Coronary artery (tissue), 2 donors: ENCODE measurements at regions not wholly inside any gene's neighbourhood (a gene's known extent, or its start where the extent isn't known, plus 50 kb on each side); places are given as distances from the start of the nearest gene placed in this dataset.

Experiments
- DNase-seq: peaks from one replicate; pipeline ENCODE4 v3.0.0-alpha.2; 2017; ENCODE audit warnings: low spot score
- H3K27ac ChIP-seq, 2 donors: fragments of 200-600 bp; sonication (generic); one replicate each; pipeline ENCODE4 v1.5.1; 2016 to 2019
- H3K4me3 ChIP-seq: fragments of 200-600 bp; sonication (generic); 2 replicates; pipeline ENCODE4 v1.5.1; 2016; ENCODE audit warnings: mild to moderate bottlenecking, moderate library complexity
- CTCF ChIP-seq: fragments of 200-600 bp; sonication (generic); IDR thresholded peaks from one replicate; pipeline ENCODE4 v1.5.1; 2019; ENCODE audit warnings: antibody characterized with exemption

GRCh38 chr3:64890006-64890405, 202.2 kb upstream of the ADAMTS9 start:
- TF ChIP-seq CTCF, result no peak

GRCh38 chr3:64888840-64889392, 201.1 kb upstream of the ADAMTS9 start:
- DNase-seq, result no peak
- Histone ChIP-seq H3K27ac (peak overlapping the region; percentile 51 to 60), H3K4me3 (no peak overlapping the region)
- no peak for TF ChIP-seq CTCF

More at GRCh38 chr3:64890006-64890405, 202.2 kb upstream of the ADAMTS9 start:
- DNase-seq, result peak; percentile 80
- peak overlapping the region in 1 of 2 donors; percentile 60 for H3K27ac ChIP-seq
- no peak overlapping the region for H3K4me3 ChIP-seq

- Histone ChIP-seq H3K4me3 (no peak overlapping the region), H3K27ac (peak overlapping the region in 1 of 2 donors; percentile 60)
- no peak for DNase-seq
- TF ChIP-seq CTCF, result no peak
Observed at GRCh38 chr3:64888165-64888564, 200.4 kb upstream of the ADAMTS9 start.

- no peak for DNase-seq
- no peak overlapping the region for H3K4me3 ChIP-seq
- H3K27ac ChIP-seq, result no peak overlapping the region
- TF ChIP-seq CTCF, result no peak
Observed at GRCh38 chr3:64885055-64885454, 197.3 kb upstream of the ADAMTS9 start.

- TF ChIP-seq CTCF, result no peak
- DNase-seq, result no peak
- H3K4me3 ChIP-seq, result no peak overlapping the region
- no peak overlapping the region for H3K27ac ChIP-seq
Observed at GRCh38 chr3:64884536-64884935, 196.7 kb upstream of the ADAMTS9 start.

- DNase-seq, result no peak
- H3K27ac ChIP-seq, result no peak overlapping the region
- TF ChIP-seq CTCF, result no peak
- H3K4me3 ChIP-seq, result no peak overlapping the region
Observed at GRCh38 chr3:64880916-64881315, 193.1 kb upstream of the ADAMTS9 start.

- DNase-seq, result no peak
- H3K27ac ChIP-seq, result no peak overlapping the region
- TF ChIP-seq CTCF, result no peak
- H3K4me3 ChIP-seq, result no peak overlapping the region
Observed at GRCh38 chr3:64878362-64878761, 190.6 kb upstream of the ADAMTS9 start.
